A673 (cell line): ENCODE measurements at regions not wholly inside any gene's neighbourhood (a gene's known extent, or its start where the extent isn't known, plus 50 kb on each side); places are given as distances from the start of the nearest gene placed in this dataset.

Source experiments
- BruUV-seq: library from RNA; stranded (reverse); fragments of 400-500 nt; replicated peaks from 2 replicates; lab custom pipeline; 2021; lab: Mats Ljungman, UMichigan
- CTCF ChIA-PET: fragments of 300-600 bp; sonication (Branson Sonifier 250); formaldehyde crosslinking; loops from one replicate; lab custom pipeline; 2022; ENCODE audit warnings: antibody characterized with exemption; lab: Charles Lee
- POLR2A ChIA-PET: fragments of 300-600 bp; sonication (Branson Sonifier 250); formaldehyde crosslinking; loops from one replicate; lab custom pipeline; 2022; ENCODE audit warnings: antibody characterized with exemption; ENCODE audit not compliant: low non-redundant PET; lab: Charles Lee
- DNase-seq: peaks from one replicate; pipeline ENCODE4 v3.0.0-alpha.2; 2015; ENCODE audit warnings: low spot score
- H3K27ac ChIP-seq: fragments of 200-600 bp; sonication (generic); 2 replicates; pipeline ENCODE4 v1.5.1; 2016; ENCODE audit warnings: mixed run types, low read depth, mild to moderate bottlenecking, mixed read lengths, antibody characterized with exemption, low read length; ENCODE audit not compliant: poor library complexity, severe bottlenecking
- H3K27me3 ChIP-seq: fragments of 200-600 bp; sonication (generic); replicated peaks from 2 replicates; pipeline ENCODE4 v1.6.1; 2017; ENCODE audit warnings: mixed run types, low read depth, mild to moderate bottlenecking, mixed read lengths, antibody characterized with exemption, low read length; ENCODE audit not compliant: insufficient read depth, poor library complexity
- H3K36me3 ChIP-seq: fragments of 200-600 bp; sonication (generic); 2 replicates; pipeline ENCODE4 v1.6.1; 2016; ENCODE audit warnings: mixed run types, mild to moderate bottlenecking, mixed read lengths, antibody characterized with exemption, low read length; ENCODE audit not compliant: insufficient read depth, poor library complexity, severe bottlenecking
- H3K4me1 ChIP-seq: fragments of 200-600 bp; sonication (generic); 2 replicates; pipeline ENCODE4 v1.6.1; 2017; ENCODE audit warnings: mixed run types, mild to moderate bottlenecking, mixed read lengths, antibody characterized with exemption, low read length; ENCODE audit not compliant: insufficient read depth, poor library complexity, severe bottlenecking
- H3K4me3 ChIP-seq: fragments of 200-600 bp; sonication (generic); 2 replicates; pipeline ENCODE4 v1.5.1; 2016; ENCODE audit warnings: low read depth, mixed run types, mild to moderate bottlenecking, mixed read lengths, low read length; ENCODE audit not compliant: poor library complexity, severe bottlenecking
- H3K9me3 ChIP-seq: fragments of 200-600 bp; sonication (generic); 2 replicates; pipeline ENCODE4 v1.6.1; 2016; ENCODE audit warnings: mixed run types, low read depth, mild to moderate bottlenecking, mixed read lengths, antibody characterized with exemption, low read length; ENCODE audit not compliant: poor library complexity, severe bottlenecking
- CTCF ChIP-seq: fragments of 300-800, 200-600 bp; sonication (generic); conservative IDR thresholded peaks from 2 replicates; pipeline ENCODE4 v1.5.1; 2017; ENCODE audit warnings: low read depth, mild to moderate bottlenecking, antibody characterized with exemption, low read length, moderate library complexity, mixed read lengths
- EZH2 ChIP-seq: fragments of 200-600 bp; sonication (generic); IDR thresholded peaks from 2 replicates; pipeline ENCODE4 v1.6.1; 2017; ENCODE audit warnings: borderline replicate concordance, low read depth, mild to moderate bottlenecking, mixed read lengths, antibody characterized with exemption, low read length; ENCODE audit not compliant: poor library complexity, severe bottlenecking
- intact Hi-C: fragments of 100-400 bp; cut with micrococcal nuclease; formaldehyde crosslinking; loops from one replicate; pipeline ENCODE4 v1.10.0; 2022; ENCODE audit not compliant: unreplicated experiment

GRCh38 chr2:16481351-16481750, 184.3 kb downstream of the CYRIA start:
- intact Hi-C loops, result no loop called here
- H3K27ac ChIP-seq, result no peak overlapping the region
- H3K36me3 ChIP-seq, result no peaks in the 10 kb centered on the region
- no TSS peak for BruUV-seq
- TF ChIP-seq CTCF, result no peak
- no peak for TF ChIP-seq EZH2
- H3K4me3 ChIP-seq, result no peak overlapping the region
- DNase-seq, result no peak
- no peaks in the 10 kb centered on the region for H3K4me1 ChIP-seq
- CTCF ChIA-PET, result no interaction called here
- POLR2A ChIA-PET, result no interaction called here
- peaks cover 36% of the 10 kb centered on the region for H3K27me3 ChIP-seq
- no peaks in the 10 kb centered on the region for H3K9me3 ChIP-seq

GRCh38 chr2:16479721-16480120, 185.9 kb downstream of the CYRIA start:
- intact Hi-C loops, result no loop called here
- ChIA-PET CTCF (no interaction called here), POLR2A (no interaction called here)
- H3K36me3 ChIP-seq, result no peaks in the 10 kb centered on the region
- DNase-seq, result no peak
- H3K27me3 ChIP-seq, result peaks cover 36% of the 10 kb centered on the region
- no peak overlapping the region for H3K27ac ChIP-seq
- no peaks in the 10 kb centered on the region for H3K4me1 ChIP-seq
- H3K9me3 ChIP-seq, result no peaks in the 10 kb centered on the region
- no TSS peak for BruUV-seq
- H3K4me3 ChIP-seq, result no peak overlapping the region
- TF ChIP-seq CTCF (no peak), EZH2 (no peak)

GRCh38 chr2:16478434-16479210, 187.0 kb downstream of the CYRIA start:
- intact Hi-C loops, result no loop called here
- no peak overlapping the region for H3K4me3 ChIP-seq
- H3K4me1 ChIP-seq, result no peaks in the 10 kb centered on the region
- H3K27ac ChIP-seq, result no peak overlapping the region
- no peaks in the 10 kb centered on the region for H3K9me3 ChIP-seq
- DNase-seq, result no peak
- H3K36me3 ChIP-seq, result no peaks in the 10 kb centered on the region
- H3K27me3 ChIP-seq, result peaks cover 33% of the 10 kb centered on the region
- TF ChIP-seq EZH2 (no peak), CTCF (no peak)
- CTCF ChIA-PET, result no interaction called here
- POLR2A ChIA-PET, result no interaction called here
- BruUV-seq, result no TSS peak
